RWPE2 (cell line): ENCODE measurements at regions not wholly inside any gene's neighbourhood (a gene's known extent, or its start where the extent isn't known, plus 50 kb on each side); places are given as distances from the start of the nearest gene placed in this dataset.

Source experiments
- ATAC-seq: fragments of 200-7000 bp; cut with Tn5 transposase; 3 replicates; pipeline ENCODE4 v1.9.1; 2021; ENCODE audit warnings: low read depth
- DNase-seq: peaks from one replicate; pipeline ENCODE4 v3.0.0-alpha.2; 2020; ENCODE audit warnings: low spot score
- H3K27ac ChIP-seq: fragments of 450-650 bp; 2 replicates; pipeline ENCODE4 v1.5.1; 2017; ENCODE audit warnings: mild to moderate bottlenecking; ENCODE audit not compliant: poor library complexity, severe bottlenecking
- H3K27me3 ChIP-seq: fragments of 250-450 bp; sonication (Bioruptor Pico); 2 replicates; pipeline ENCODE4 v1.5.1; 2021; ENCODE audit warnings: mild to moderate bottlenecking, moderate library complexity; ENCODE audit not compliant: insufficient read depth, poor library complexity, severe bottlenecking
- H3K36me3 ChIP-seq: fragments of 250-450 bp; sonication (Bioruptor Pico); 2 replicates; pipeline ENCODE4 v1.5.1; 2020; ENCODE audit warnings: low read depth, mild to moderate bottlenecking, moderate library complexity
- H3K4me1 ChIP-seq: fragments of 250-450 bp; sonication (Bioruptor Pico); 2 replicates; pipeline ENCODE4 v1.5.1; 2021; ENCODE audit warnings: mild to moderate bottlenecking, moderate library complexity; ENCODE audit not compliant: insufficient read depth, poor library complexity, severe bottlenecking
- H3K4me3 ChIP-seq: fragments of 250-450 bp; sonication (Bioruptor Pico); 2 replicates; pipeline ENCODE4 v1.5.1; 2021; ENCODE audit warnings: mild to moderate bottlenecking, moderate library complexity; ENCODE audit not compliant: severe bottlenecking
- H3K9me3 ChIP-seq: fragments of 250-450 bp; sonication (Bioruptor Pico); 2 replicates; pipeline ENCODE4 v1.5.1; 2021; ENCODE audit warnings: mild to moderate bottlenecking, moderate library complexity; ENCODE audit not compliant: severe bottlenecking
- TF ChIP-seq, protein P1 (sequence below): fragments of 450-650 bp; IDR thresholded peaks from one replicate; pipeline ENCODE4 v1.5.1; 2017; ENCODE audit warnings: mild to moderate bottlenecking, moderate library complexity; ENCODE audit not compliant: poor library complexity, severe bottlenecking

DNA sequence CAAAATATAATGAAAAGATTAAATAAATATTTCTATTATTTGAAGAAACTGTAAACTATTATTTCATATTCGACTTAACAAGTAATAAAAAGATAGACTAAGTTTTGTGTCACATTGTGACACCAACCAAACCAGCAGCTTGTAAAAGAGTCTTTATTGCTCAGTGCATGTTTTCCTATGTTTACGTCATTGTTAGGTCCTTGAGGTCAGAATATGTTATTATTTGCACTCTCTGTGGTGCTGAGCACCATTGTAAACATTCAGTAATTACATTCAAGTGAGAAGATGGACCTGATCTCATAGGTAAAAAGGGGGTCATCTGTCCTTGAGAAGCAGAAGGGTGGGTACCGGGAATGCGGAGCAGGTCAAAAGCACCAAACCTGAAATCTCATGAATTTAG lies 1999.1 kb upstream of the CELF4 start:
- Histone ChIP-seq H3K27me3 (no peaks in the 10 kb centered on the region), H3K4me3 (no peak overlapping the region), H3K27ac (no peak overlapping the region), H3K36me3 (no peaks in the 10 kb centered on the region), H3K4me1 (no peaks in the 10 kb centered on the region), H3K9me3 (no peaks in the 10 kb centered on the region)
- DNase-seq (no peak), ATAC-seq (no peak)
- TF ChIP-seq, protein P1, sequence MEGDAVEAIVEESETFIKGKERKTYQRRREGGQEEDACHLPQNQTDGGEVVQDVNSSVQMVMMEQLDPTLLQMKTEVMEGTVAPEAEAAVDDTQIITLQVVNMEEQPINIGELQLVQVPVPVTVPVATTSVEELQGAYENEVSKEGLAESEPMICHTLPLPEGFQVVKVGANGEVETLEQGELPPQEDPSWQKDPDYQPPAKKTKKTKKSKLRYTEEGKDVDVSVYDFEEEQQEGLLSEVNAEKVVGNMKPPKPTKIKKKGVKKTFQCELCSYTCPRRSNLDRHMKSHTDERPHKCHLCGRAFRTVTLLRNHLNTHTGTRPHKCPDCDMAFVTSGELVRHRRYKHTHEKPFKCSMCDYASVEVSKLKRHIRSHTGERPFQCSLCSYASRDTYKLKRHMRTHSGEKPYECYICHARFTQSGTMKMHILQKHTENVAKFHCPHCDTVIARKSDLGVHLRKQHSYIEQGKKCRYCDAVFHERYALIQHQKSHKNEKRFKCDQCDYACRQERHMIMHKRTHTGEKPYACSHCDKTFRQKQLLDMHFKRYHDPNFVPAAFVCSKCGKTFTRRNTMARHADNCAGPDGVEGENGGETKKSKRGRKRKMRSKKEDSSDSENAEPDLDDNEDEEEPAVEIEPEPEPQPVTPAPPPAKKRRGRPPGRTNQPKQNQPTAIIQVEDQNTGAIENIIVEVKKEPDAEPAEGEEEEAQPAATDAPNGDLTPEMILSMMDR, result no peak

DNA sequence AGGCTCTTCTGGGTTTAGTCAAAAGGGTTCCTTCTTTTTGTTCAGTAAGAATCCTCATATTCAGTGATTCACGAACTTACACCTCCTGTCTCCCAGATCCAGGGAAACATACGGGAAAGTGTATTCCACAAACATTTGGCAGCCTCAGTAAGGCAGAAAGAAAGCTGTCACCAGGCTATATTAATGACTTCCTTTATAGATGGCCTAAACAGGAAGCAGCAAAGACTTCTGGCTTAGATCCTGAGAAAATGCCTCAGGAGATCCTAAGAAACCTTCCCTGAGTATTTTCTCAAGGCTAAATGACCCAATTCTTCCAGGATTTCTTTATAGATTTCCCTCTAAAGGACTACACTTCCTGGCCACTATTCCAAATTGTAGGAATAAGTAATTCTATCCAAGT lies 1995.5 kb upstream of the CELF4 start:
- no peak for ATAC-seq

DNA sequence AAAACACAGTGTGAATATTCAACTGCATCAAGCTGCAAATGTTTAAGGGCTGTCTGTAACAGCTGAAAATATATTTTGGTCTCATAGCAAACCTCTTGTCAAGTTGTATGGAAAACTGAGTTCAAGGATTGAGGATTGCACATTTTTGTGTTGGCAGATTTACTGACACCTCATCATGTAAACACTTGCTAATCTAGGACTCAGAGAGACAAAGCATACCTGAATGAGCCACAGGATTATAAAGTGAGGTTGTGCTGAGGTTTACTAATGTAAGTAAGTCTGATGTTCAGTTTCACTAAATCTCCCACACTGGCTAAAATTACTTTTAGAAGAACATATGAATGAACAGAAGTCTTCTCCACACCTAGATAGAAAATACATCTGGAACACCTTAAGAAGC lies 1993.1 kb upstream of the CELF4 start:
- Histone ChIP-seq H3K36me3 (no peaks in the 10 kb centered on the region), H3K4me3 (no peak overlapping the region), H3K9me3 (no peaks in the 10 kb centered on the region), H3K4me1 (no peaks in the 10 kb centered on the region), H3K27me3 (no peaks in the 10 kb centered on the region), H3K27ac (no peak overlapping the region)
- TF ChIP-seq, protein P1, result no peak
- ATAC-seq (no peak), DNase-seq (no peak)

More for the DNA sequence above, 1995.5 kb upstream of the CELF4 start:
- TF ChIP-seq, protein P1, result no peak
- Histone ChIP-seq H3K27ac (no peak overlapping the region), H3K36me3 (no peaks in the 10 kb centered on the region), H3K27me3 (no peaks in the 10 kb centered on the region), H3K9me3 (no peaks in the 10 kb centered on the region), H3K4me1 (no peaks in the 10 kb centered on the region), H3K4me3 (no peak overlapping the region)
- DNase-seq, result no peak

DNA sequence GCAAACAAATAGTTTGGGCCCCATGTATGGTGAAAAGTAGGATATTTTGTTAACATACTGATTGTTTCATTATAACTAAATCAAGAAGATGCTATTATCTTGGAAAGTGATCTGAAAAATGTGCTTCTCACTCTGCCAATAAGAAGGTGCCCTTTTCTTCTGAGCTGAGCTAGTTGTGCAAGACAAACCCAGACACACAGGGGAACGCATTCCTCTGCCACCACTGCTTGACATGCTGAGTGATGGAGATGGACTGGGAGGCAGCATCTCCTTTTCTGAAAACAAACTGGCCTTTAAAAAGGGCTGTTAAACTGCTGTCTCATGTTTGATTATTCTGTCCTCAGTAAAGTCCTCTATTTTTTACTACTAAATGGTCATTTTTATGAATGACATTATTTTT lies 1989.9 kb upstream of the CELF4 start:
- DNase-seq, result no peak
- Histone ChIP-seq H3K4me3 (no peak overlapping the region), H3K27ac (no peak overlapping the region), H3K36me3 (no peaks in the 10 kb centered on the region), H3K4me1 (no peaks in the 10 kb centered on the region), H3K9me3 (no peaks in the 10 kb centered on the region), H3K27me3 (no peaks in the 10 kb centered on the region)
- TF ChIP-seq, protein P1, result no peak
- ATAC-seq, result no peak

DNA sequence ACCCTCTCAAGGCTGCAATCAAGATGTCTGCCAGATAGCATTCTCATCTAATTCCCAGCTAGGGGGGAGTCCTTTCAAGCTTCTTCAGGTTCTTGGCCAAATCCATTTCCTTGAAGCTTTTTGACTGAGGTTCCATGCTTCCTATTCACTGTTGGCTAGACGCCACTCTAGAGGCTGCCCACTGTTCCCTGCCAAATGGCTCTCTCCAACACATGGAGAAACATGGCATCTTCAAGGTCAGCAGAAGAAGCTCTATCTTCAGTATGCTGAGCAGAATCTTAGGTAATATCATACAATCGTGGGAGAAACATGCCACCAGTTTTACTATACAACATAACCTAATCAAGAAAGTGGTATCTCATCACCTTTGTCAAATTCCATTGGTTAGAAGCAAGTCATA lies 1985.1 kb upstream of the CELF4 start:
- Histone ChIP-seq H3K4me1 (no peaks in the 10 kb centered on the region), H3K27ac (no peak overlapping the region), H3K4me3 (no peak overlapping the region), H3K36me3 (no peaks in the 10 kb centered on the region), H3K9me3 (no peaks in the 10 kb centered on the region), H3K27me3 (no peaks in the 10 kb centered on the region)
- ATAC-seq (no peak), DNase-seq (no peak)
- TF ChIP-seq, protein P1, result no peak
